PC-3 (cell line): ENCODE measurements at regions not wholly inside any gene's neighbourhood (a gene's known extent, or its start where the extent isn't known, plus 50 kb on each side); places are given as distances from the start of the nearest gene placed in this dataset.

Experiments
- EZH2 ChIP-seq: fragments of 300-600 bp; sonication (generic); IDR thresholded peaks from one replicate; pipeline ENCODE4 v1.6.1; 2017; ENCODE audit warnings: antibody characterized with exemption, mild to moderate bottlenecking, low read length; ENCODE audit not compliant: unreplicated experiment
- TF ChIP-seq, protein P1 (sequence below): fragments of 300-600 bp; sonication (generic); conservative IDR thresholded peaks from 2 replicates; pipeline ENCODE4 v1.5.1; 2017; ENCODE audit warnings: antibody characterized with exemption, low read depth, mild to moderate bottlenecking, low read length

DNA sequence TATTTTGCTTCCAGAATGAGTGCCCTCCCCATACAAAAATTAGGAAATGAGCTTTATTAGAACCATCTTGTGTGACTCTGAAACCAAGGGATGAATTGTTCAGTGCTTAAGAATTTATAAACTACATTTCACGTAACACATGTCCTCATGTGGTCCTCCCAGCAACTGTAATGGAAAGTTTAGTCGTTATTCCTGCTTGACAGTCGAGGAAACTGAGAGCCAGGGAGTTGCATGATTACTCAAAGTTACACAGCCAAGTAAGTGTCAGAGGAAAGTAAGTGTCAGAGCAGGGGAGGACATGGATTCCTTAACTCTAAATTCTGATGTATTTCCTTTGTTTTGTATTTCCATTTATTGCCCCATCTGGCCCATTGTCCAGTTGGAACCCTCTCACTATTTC, 453.9 kb downstream of the FUT8 start:
- TF ChIP-seq EZH2: no peak
- TF ChIP-seq, protein P1, sequence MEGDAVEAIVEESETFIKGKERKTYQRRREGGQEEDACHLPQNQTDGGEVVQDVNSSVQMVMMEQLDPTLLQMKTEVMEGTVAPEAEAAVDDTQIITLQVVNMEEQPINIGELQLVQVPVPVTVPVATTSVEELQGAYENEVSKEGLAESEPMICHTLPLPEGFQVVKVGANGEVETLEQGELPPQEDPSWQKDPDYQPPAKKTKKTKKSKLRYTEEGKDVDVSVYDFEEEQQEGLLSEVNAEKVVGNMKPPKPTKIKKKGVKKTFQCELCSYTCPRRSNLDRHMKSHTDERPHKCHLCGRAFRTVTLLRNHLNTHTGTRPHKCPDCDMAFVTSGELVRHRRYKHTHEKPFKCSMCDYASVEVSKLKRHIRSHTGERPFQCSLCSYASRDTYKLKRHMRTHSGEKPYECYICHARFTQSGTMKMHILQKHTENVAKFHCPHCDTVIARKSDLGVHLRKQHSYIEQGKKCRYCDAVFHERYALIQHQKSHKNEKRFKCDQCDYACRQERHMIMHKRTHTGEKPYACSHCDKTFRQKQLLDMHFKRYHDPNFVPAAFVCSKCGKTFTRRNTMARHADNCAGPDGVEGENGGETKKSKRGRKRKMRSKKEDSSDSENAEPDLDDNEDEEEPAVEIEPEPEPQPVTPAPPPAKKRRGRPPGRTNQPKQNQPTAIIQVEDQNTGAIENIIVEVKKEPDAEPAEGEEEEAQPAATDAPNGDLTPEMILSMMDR: no peak
